ENCODE measurements at regions not wholly inside any gene's neighbourhood (a gene's known extent, or its start where the extent isn't known, plus 50 kb on each side); places are given as distances from the start of the nearest gene placed in this dataset.

GRCh38 chr3:163924600-163924999, 1153.7 kb downstream of the SI start:
- no peaks in the 10 kb centered on the region; the same call in 1 of the 2 replicates for H3F3A ChIP-seq (ENCODE audit: control insufficient read depth, insufficient read depth)
- no peaks in the 10 kb centered on the region for H4K20me1 ChIP-seq (ENCODE audit: control insufficient read depth, insufficient read depth, low read depth, low read length)
- H3K79me2 ChIP-seq (ENCODE audit: control insufficient read depth, low read length) = no peaks in the 10 kb centered on the region
- H3K4me1 ChIP-seq (ENCODE audit: control insufficient read depth, low read length) = peaks cover 38% of the 10 kb centered on the region
- peaks cover 12% of the 10 kb centered on the region; the same call in 1 of the 2 replicates for H3K36me3 ChIP-seq (ENCODE audit: control insufficient read depth, low read length)
- H3K27ac ChIP-seq (ENCODE audit: low read depth, low read length) = peak overlapping the region; percentile 57
- H3K4me2 ChIP-seq (ENCODE audit: low read length) = peak overlapping the region; percentile 69
- H3K4me3 ChIP-seq (ENCODE audit: low read length) = peak overlapping the region; percentile 58
- H3K9me2 ChIP-seq (replicated peaks; ENCODE audit: control insufficient read depth, low read length) = no peaks in the 10 kb centered on the region
- TF ChIP-seq EZH2phosphoT487 (IDR thresholded peaks at IDR 0.05; ENCODE audit: borderline replicate concordance, low read length) (no peak), CTCF (IDR thresholded peaks at IDR 0.05; ENCODE audit: low read depth, low read length, poor library complexity, severe bottlenecking) (no peak)
- peaks cover 8% of the 10 kb centered on the region; the same call in 1 of the 2 replicates for H3K9me3 ChIP-seq (ENCODE audit: control insufficient read depth, insufficient read depth, low read length)
- no peaks in the 10 kb centered on the region for H3K27me3 ChIP-seq (ENCODE audit: control insufficient read depth, low read length)

- no peaks in the 10 kb centered on the region for H3K27me3 ChIP-seq (ENCODE audit: control insufficient read depth, low read length)
- no peaks in the 10 kb centered on the region for H4K20me1 ChIP-seq (ENCODE audit: control insufficient read depth, insufficient read depth, low read depth, low read length)
- H3K9me3 ChIP-seq (ENCODE audit: control insufficient read depth, insufficient read depth, low read length) = peaks cover 8% of the 10 kb centered on the region; the same call in 1 of the 2 replicates
- H3K27ac ChIP-seq (ENCODE audit: low read depth, low read length) = no peak overlapping the region
- H3K4me2 ChIP-seq (ENCODE audit: low read length) = no peak overlapping the region
- peaks cover 14% of the 10 kb centered on the region for H3K4me1 ChIP-seq (ENCODE audit: control insufficient read depth, low read length)
- no peak overlapping the region for H3K4me3 ChIP-seq (ENCODE audit: low read length)
- H3K79me2 ChIP-seq (ENCODE audit: control insufficient read depth, low read length) = no peaks in the 10 kb centered on the region
- H3F3A ChIP-seq (ENCODE audit: control insufficient read depth, insufficient read depth) = no peaks in the 10 kb centered on the region; the same call in 1 of the 2 replicates
- H3K9me2 ChIP-seq (replicated peaks; ENCODE audit: control insufficient read depth, low read length) = no peaks in the 10 kb centered on the region
- no peak for TF ChIP-seq CTCF (IDR thresholded peaks at IDR 0.05; ENCODE audit: low read depth, low read length, poor library complexity, severe bottlenecking)
- peaks cover 12% of the 10 kb centered on the region; the same call in 1 of the 2 replicates for H3K36me3 ChIP-seq (ENCODE audit: control insufficient read depth, low read length)
Observed at GRCh38 chr3:163919154-163919553, 1159.1 kb downstream of the SI start.

GRCh38 chr3:163916596-163917560, 1161.4 kb downstream of the SI start:
- Histone ChIP-seq H3K36me3 (ENCODE audit: control insufficient read depth, low read length) (no peaks in the 10 kb centered on the region), H3K9me2 (replicated peaks; ENCODE audit: control insufficient read depth, low read length) (no peaks in the 10 kb centered on the region)
- TF ChIP-seq CTCF (IDR thresholded peaks at IDR 0.05; ENCODE audit: low read depth, low read length, poor library complexity, severe bottlenecking) (peak; percentile 53), EZH2phosphoT487 (IDR thresholded peaks at IDR 0.05; ENCODE audit: borderline replicate concordance, low read length) (no peak)

More at GRCh38 chr3:163916596-163917560, 1161.4 kb downstream of the SI start:
- Histone ChIP-seq H3K9me3 (ENCODE audit: control insufficient read depth, insufficient read depth, low read length) (0 out of 2 replicates have a peak, but pooled peaks cover 3% of the 10 kb centered on the region), H3K4me1 (ENCODE audit: control insufficient read depth, low read length) (no peaks in the 10 kb centered on the region), H3K27ac (ENCODE audit: low read depth, low read length) (no peak overlapping the region), H3K4me2 (ENCODE audit: low read length) (no peak overlapping the region), H3K79me2 (ENCODE audit: control insufficient read depth, low read length) (no peaks in the 10 kb centered on the region), H3K27me3 (ENCODE audit: control insufficient read depth, low read length) (no peaks in the 10 kb centered on the region), H4K20me1 (ENCODE audit: control insufficient read depth, insufficient read depth, low read depth, low read length) (no peaks in the 10 kb centered on the region), H3F3A (ENCODE audit: control insufficient read depth, insufficient read depth) (no peaks in the 10 kb centered on the region), H3K4me3 (ENCODE audit: low read length) (no peak overlapping the region)

All from DOHH2 (cell line).